H1 (cell line): ENCODE measurements at regions not wholly inside any gene's neighbourhood (a gene's known extent, or its start where the extent isn't known, plus 50 kb on each side); places are given as distances from the start of the nearest gene placed in this dataset.

Source experiments
- CTCF ChIA-PET: fragments of 300-600 bp; sonication (Branson Sonifier 250); formaldehyde crosslinking; loops from one replicate; lab custom pipeline; 2021; ENCODE audit not compliant: partially characterized antibody; lab: Charles Lee
- POLR2A ChIA-PET: fragments of 300-600 bp; sonication (Branson Sonifier 250); formaldehyde crosslinking; loops from one replicate; lab custom pipeline; 2021; ENCODE audit warnings: inconsistent platforms; ENCODE audit not compliant: partially characterized antibody; lab: Charles Lee
- DNase-seq, 2 experiments: peaks; one replicate each; pipeline versions ENCODE4 v3.0.0 to v3.0.0-alpha.2; 2010 to 2022; ENCODE audit warnings: low spot score in 2 of 2, low read depth in 1 of 2, mixed read lengths in 1 of 2
- FAIRE-seq: peaks from 2 replicates; lab custom pipeline; 2011; peaks lifted over from hg19 to GRCh38; lab: Jason Lieb, UNC
- H2AFZ ChIP-seq: 2 replicates; pipeline ENCODE4 v1.8.1; 2012; ENCODE audit warnings: low read length, inconsistent platforms
- H2AK5ac ChIP-seq: 2 replicates; pipeline ENCODE4 v1.6.1; 2013; ENCODE audit warnings: low read depth, low read length
- H2BK120ac ChIP-seq: replicated peaks from 2 replicates; pipeline ENCODE3; 2013; ENCODE audit warnings: low read depth, low read length, inconsistent platforms
- H2BK12ac ChIP-seq: 2 replicates; pipeline ENCODE4 v1.6.1; 2013; ENCODE audit warnings: low read depth, low read length
- H2BK15ac ChIP-seq: 2 replicates; pipeline ENCODE4 v1.6.1; 2013; ENCODE audit warnings: low read length
- H2BK20ac ChIP-seq: 2 replicates; pipeline ENCODE4 v1.6.1; 2013; ENCODE audit warnings: low read length
- H2BK5ac ChIP-seq: 2 replicates; pipeline ENCODE4 v1.6.1; 2013; ENCODE audit warnings: low read depth, low read length
- H3K14ac ChIP-seq: 2 replicates; pipeline ENCODE4 v1.6.1; 2013; ENCODE audit warnings: inconsistent platforms; ENCODE audit not compliant: insufficient read length
- H3K18ac ChIP-seq: 2 replicates; pipeline ENCODE4 v1.6.1; 2013; ENCODE audit warnings: low read length; ENCODE audit errors: extremely low read depth
- H3K23ac ChIP-seq: 2 replicates; pipeline ENCODE4 v1.6.1; 2013; ENCODE audit warnings: inconsistent platforms; ENCODE audit not compliant: insufficient read length
- H3K23me2 ChIP-seq: 2 replicates; pipeline ENCODE4 v1.6.1; 2013; ENCODE audit warnings: low read depth, low read length
- H3K27ac ChIP-seq: 2 replicates; pipeline ENCODE4 v1.6.1; 2011; ENCODE audit warnings: low read depth, low read length, inconsistent platforms
- H3K27me3 ChIP-seq, 4 experiments: replicated peaks in 1 of 4; 1 replicate in 1 of 4; 2 replicates in 3 of 4; pipeline versions ENCODE4 v1.6.1 to v1.8.1; 2011 to 2013; ENCODE audit warnings: low read length in 3 of 4, mild to moderate bottlenecking in 3 of 4, inconsistent platforms in 2 of 4, mixed read lengths in 2 of 4, moderate library complexity in 1 of 4; ENCODE audit not compliant: control insufficient read depth in 3 of 4, insufficient read depth in 3 of 4; ENCODE audit errors: extremely low read depth in 1 of 4
- H3K36me3 ChIP-seq, 4 experiments: 2 replicates each; pipeline versions ENCODE4 v1.6.1 to v1.8.1; 2011 to 2013; ENCODE audit warnings: mild to moderate bottlenecking in 4 of 4, low read length in 3 of 4, moderate library complexity in 2 of 4, control low read depth in 1 of 4, inconsistent platforms in 1 of 4; ENCODE audit not compliant: insufficient read depth in 4 of 4, control insufficient read depth in 2 of 4
- H3K4ac ChIP-seq: replicated peaks from 2 replicates; pipeline ENCODE3; 2013; ENCODE audit warnings: low read length, low read depth, mixed read lengths, inconsistent platforms; ENCODE audit not compliant: insufficient read length
- H3K4me1 ChIP-seq, 4 experiments: replicated peaks in 1 of 4; 1 replicate in 1 of 4; 2 replicates in 3 of 4; pipeline versions ENCODE4 v1.6.1 to v1.8.1; 2011 to 2013; ENCODE audit warnings: low read length in 3 of 4, inconsistent platforms in 2 of 4, mixed read lengths in 1 of 4; ENCODE audit not compliant: insufficient read depth in 4 of 4, control insufficient read depth in 3 of 4
- H3K4me2 ChIP-seq, 2 experiments: 2 replicates each; pipeline versions ENCODE4 v1.6.1 to v1.8.1; 2011 to 2013; ENCODE audit warnings: low read depth in 2 of 2, low read length in 2 of 2, control low read depth in 1 of 2, inconsistent platforms in 1 of 2, mild to moderate bottlenecking in 1 of 2; ENCODE audit not compliant: insufficient read depth in 1 of 2
- H3K4me3 ChIP-seq, 4 experiments: fragments of 200-600, 300-600 bp in 1 of 4; sonication (generic), shearing (Covaris generic), sonication (Bioruptor Twin) in 1 of 4; 2 replicates each; pipeline versions ENCODE4 v1.5.1 to v1.8.1; 2011 to 2016; ENCODE audit warnings: low read length in 4 of 4, low read depth in 3 of 4, control low read depth in 2 of 4, inconsistent platforms in 2 of 4, mild to moderate bottlenecking in 2 of 4, mixed read lengths in 1 of 4, moderate library complexity in 1 of 4; ENCODE audit not compliant: insufficient read depth in 2 of 4; ENCODE audit errors: extremely low read depth in 1 of 4
- H3K56ac ChIP-seq: replicated peaks from 2 replicates; pipeline ENCODE3; 2013; ENCODE audit warnings: low read depth, mild to moderate bottlenecking, mixed read lengths, low read length, inconsistent platforms; ENCODE audit not compliant: insufficient read length
- H3K79me1 ChIP-seq: 2 replicates; pipeline ENCODE4 v1.6.1; 2013; ENCODE audit warnings: low read depth, low read length, control low read depth
- H3K79me2 ChIP-seq, 2 experiments: 2 replicates each; pipeline versions ENCODE4 v1.6.1 to v1.8.1; 2012 to 2013; ENCODE audit warnings: low read length in 2 of 2, mild to moderate bottlenecking in 2 of 2, inconsistent platforms in 1 of 2; ENCODE audit not compliant: insufficient read depth in 2 of 2, control insufficient read depth in 1 of 2
- H3K9ac ChIP-seq, 4 experiments: replicated peaks in 1 of 4; 1 replicate in 1 of 4; 2 replicates in 3 of 4; pipeline versions ENCODE4 v1.6.1 to v1.8.1; 2011 to 2013; ENCODE audit warnings: low read depth in 3 of 4, low read length in 3 of 4, control low read depth in 2 of 4, mild to moderate bottlenecking in 2 of 4, moderate library complexity in 2 of 4, inconsistent platforms in 1 of 4; ENCODE audit errors: extremely low read depth in 1 of 4
- H3K9me3 ChIP-seq, 2 experiments: 2 replicates each; pipeline versions ENCODE4 v1.6.1 to v1.8.1; 2012 to 2013; ENCODE audit warnings: mild to moderate bottlenecking in 2 of 2, moderate library complexity in 2 of 2, control low read depth in 1 of 2, inconsistent platforms in 1 of 2, low read depth in 1 of 2, low read length in 1 of 2, mixed read lengths in 1 of 2; ENCODE audit not compliant: insufficient read depth in 2 of 2
- H4K20me1 ChIP-seq, 2 experiments: replicated peaks in 1 of 2; 2 replicates each; pipeline versions ENCODE3 to v1.8.1; 2011 to 2013; ENCODE audit warnings: inconsistent platforms in 2 of 2, low read length in 2 of 2, mild to moderate bottlenecking in 1 of 2; ENCODE audit not compliant: insufficient read depth in 2 of 2, control insufficient read depth in 1 of 2
- H4K5ac ChIP-seq: 2 replicates; pipeline ENCODE4 v1.6.1; 2013; ENCODE audit warnings: low read length, low read depth, mixed read lengths, inconsistent platforms; ENCODE audit not compliant: insufficient read length
- H4K8ac ChIP-seq: 2 replicates; pipeline ENCODE4 v1.8.0; 2013; ENCODE audit warnings: mild to moderate bottlenecking, moderate library complexity, low read length, inconsistent platforms; ENCODE audit not compliant: insufficient read depth; ENCODE audit errors: extremely low read depth
- H4K91ac ChIP-seq: replicated peaks from 2 replicates; pipeline ENCODE3; 2013; ENCODE audit warnings: low read length, mixed read lengths, inconsistent platforms; ENCODE audit not compliant: insufficient read length
- WGBS, 2 experiments: shearing (Covaris generic) in 1 of 2; methylation state at CpG; one replicate each; pipeline versions ENCODE4 v1.1.6 to v1.1.7; 2013 to 2015; ENCODE audit warnings: low lambda C conversion rate in 2 of 2, mixed read lengths in 2 of 2, inconsistent platforms in 1 of 2, low coverage in 1 of 2, missing lambda C conversion rate in 1 of 2; ENCODE audit not compliant: insufficient replicate concordance in 2 of 2, insufficient coverage in 1 of 2, insufficient read length in 1 of 2; ENCODE audit errors: extremely low coverage in 1 of 2, missing lambda C conversion rate in 1 of 2; 5-methylcytosine and 5-hydroxymethylcytosine counted together
- TF ChIP-seq, protein P1 (sequence below): IDR thresholded peaks from 2 replicates; pipeline ENCODE4 v1.6.1; 2011; ENCODE audit warnings: low read depth, mild to moderate bottlenecking, low read length; ENCODE audit not compliant: insufficient read depth

GRCh38 chr4:98209111-98209510 is 52.1 kb upstream of the RAP1GDS1 start:
- no peaks in the 10 kb centered on the region for H3K79me2 ChIP-seq
- ChIA-PET POLR2A (no interaction called here), CTCF (no interaction called here)
- H2BK20ac ChIP-seq = no peak overlapping the region
- no peak overlapping the region for H3K4me2 ChIP-seq
- H3K9me3 ChIP-seq = no peaks in the 10 kb centered on the region
- H3K4me1 ChIP-seq = no peaks in the 10 kb centered on the region
- FAIRE-seq (no peak), DNase-seq (no peak)
- H2AFZ ChIP-seq = peak overlapping the region; percentile 4; the same call in 1 of the 2 replicates
- no peak overlapping the region for H3K18ac ChIP-seq
- H2BK12ac ChIP-seq = no peak overlapping the region
- H3K56ac ChIP-seq = no peak overlapping the region
- no peaks in the 10 kb centered on the region for H3K23me2 ChIP-seq
- no peak overlapping the region for H3K4me3 ChIP-seq
- H3K27me3 ChIP-seq = no peaks in the 10 kb centered on the region
- 88% methylated on average over 1 of the region's 1 CpG; no CpG with 5 or more reads in 1 of the 2 experiments for WGBS, 2 experiments
- no peak overlapping the region for H3K23ac ChIP-seq
- H3K79me1 ChIP-seq = no peaks in the 10 kb centered on the region
- H3K27ac ChIP-seq = no peak overlapping the region
- H4K5ac ChIP-seq = no peak overlapping the region
- H3K9ac ChIP-seq = no peak overlapping the region
- no peak overlapping the region for H2BK15ac ChIP-seq
- no peak overlapping the region for H2BK5ac ChIP-seq
- no peak overlapping the region for H3K14ac ChIP-seq
- H4K91ac ChIP-seq = no peak overlapping the region
- TF ChIP-seq, protein P1, sequence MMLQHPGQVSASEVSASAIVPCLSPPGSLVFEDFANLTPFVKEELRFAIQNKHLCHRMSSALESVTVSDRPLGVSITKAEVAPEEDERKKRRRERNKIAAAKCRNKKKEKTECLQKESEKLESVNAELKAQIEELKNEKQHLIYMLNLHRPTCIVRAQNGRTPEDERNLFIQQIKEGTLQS = no peak
- no peaks in the 10 kb centered on the region for H3K36me3 ChIP-seq
- H2AK5ac ChIP-seq = no peak overlapping the region
- no peak overlapping the region for H2BK120ac ChIP-seq
- no peak overlapping the region for H4K8ac ChIP-seq
- no peaks in the 10 kb centered on the region for H4K20me1 ChIP-seq
- H3K4ac ChIP-seq = no peak overlapping the region
